ENCODE measurements at regions not wholly inside any gene's neighbourhood (a gene's known extent, or its start where the extent isn't known, plus 50 kb on each side); places are given as distances from the start of the nearest gene placed in this dataset.

- no peak for TF ChIP-seq CTCF (IDR thresholded peaks at IDR 0.05; ENCODE audit: poor library complexity, severe bottlenecking)
- Histone ChIP-seq H3K36me3 (ENCODE audit: low read depth) (no peaks in the 10 kb centered on the region), H3K4me3 (ENCODE audit: severe bottlenecking) (no peak overlapping the region), H3K27me3 (ENCODE audit: insufficient read depth, poor library complexity, severe bottlenecking) (no peaks in the 10 kb centered on the region), H3K27ac (ENCODE audit: poor library complexity, severe bottlenecking) (no peak overlapping the region), H3K9me3 (ENCODE audit: severe bottlenecking) (no peaks in the 10 kb centered on the region), H3K4me1 (ENCODE audit: insufficient read depth, poor library complexity, severe bottlenecking) (peaks cover 2% of the 10 kb centered on the region)
- no peak for ATAC-seq (ENCODE audit: low read depth)
- no peak for DNase-seq (ENCODE audit: low spot score)
Measured at GRCh38 chr2:145561152-145561551, 1041.2 kb upstream of the ZEB2 start.

GRCh38 chr2:145558617-145559350 lies 1038.9 kb upstream of the ZEB2 start:
- H3K36me3 ChIP-seq (ENCODE audit: low read depth) = no peaks in the 10 kb centered on the region
- no peak for DNase-seq (ENCODE audit: low spot score)
- H3K9me3 ChIP-seq (ENCODE audit: severe bottlenecking) = no peaks in the 10 kb centered on the region
- no peak for ATAC-seq (ENCODE audit: low read depth)
- no peaks in the 10 kb centered on the region for H3K4me1 ChIP-seq (ENCODE audit: insufficient read depth, poor library complexity, severe bottlenecking)
- no peak overlapping the region for H3K4me3 ChIP-seq (ENCODE audit: severe bottlenecking)
- no peaks in the 10 kb centered on the region for H3K27me3 ChIP-seq (ENCODE audit: insufficient read depth, poor library complexity, severe bottlenecking)
- no peak overlapping the region for H3K27ac ChIP-seq (ENCODE audit: poor library complexity, severe bottlenecking)
- TF ChIP-seq CTCF (IDR thresholded peaks at IDR 0.05; ENCODE audit: poor library complexity, severe bottlenecking) = no peak

- Histone ChIP-seq H3K9me3 (ENCODE audit: severe bottlenecking) (no peaks in the 10 kb centered on the region), H3K27me3 (ENCODE audit: insufficient read depth, poor library complexity, severe bottlenecking) (no peaks in the 10 kb centered on the region), H3K4me1 (ENCODE audit: insufficient read depth, poor library complexity, severe bottlenecking) (no peaks in the 10 kb centered on the region), H3K36me3 (ENCODE audit: low read depth) (no peaks in the 10 kb centered on the region), H3K4me3 (ENCODE audit: severe bottlenecking) (no peak overlapping the region), H3K27ac (ENCODE audit: poor library complexity, severe bottlenecking) (no peak overlapping the region)
- ATAC-seq (ENCODE audit: low read depth) = no peak
- no peak for DNase-seq (ENCODE audit: low spot score)
- no peak for TF ChIP-seq CTCF (IDR thresholded peaks at IDR 0.05; ENCODE audit: poor library complexity, severe bottlenecking)
Measured at GRCh38 chr2:145555360-145555759, 1035.4 kb upstream of the ZEB2 start.

GRCh38 chr2:145551686-145552085 lies 1031.8 kb upstream of the ZEB2 start:
- no peak for TF ChIP-seq CTCF (IDR thresholded peaks at IDR 0.05; ENCODE audit: poor library complexity, severe bottlenecking)
- DNase-seq (ENCODE audit: low spot score) (no peak), ATAC-seq (ENCODE audit: low read depth) (no peak)
- Histone ChIP-seq H3K36me3 (ENCODE audit: low read depth) (no peaks in the 10 kb centered on the region), H3K4me3 (ENCODE audit: severe bottlenecking) (no peak overlapping the region), H3K9me3 (ENCODE audit: severe bottlenecking) (no peaks in the 10 kb centered on the region), H3K27ac (ENCODE audit: poor library complexity, severe bottlenecking) (no peak overlapping the region), H3K27me3 (ENCODE audit: insufficient read depth, poor library complexity, severe bottlenecking) (no peaks in the 10 kb centered on the region), H3K4me1 (ENCODE audit: insufficient read depth, poor library complexity, severe bottlenecking) (no peaks in the 10 kb centered on the region)

- no peaks in the 10 kb centered on the region for H3K9me3 ChIP-seq (ENCODE audit: severe bottlenecking)
Measured at GRCh38 chr2:145548479-145548878, 1028.6 kb upstream of the ZEB2 start.

More at GRCh38 chr2:145548479-145548878, 1028.6 kb upstream of the ZEB2 start:
- ATAC-seq (ENCODE audit: low read depth) (no peak), DNase-seq (ENCODE audit: low spot score) (no peak)
- Histone ChIP-seq H3K27ac (ENCODE audit: poor library complexity, severe bottlenecking) (no peak overlapping the region), H3K4me3 (ENCODE audit: severe bottlenecking) (no peak overlapping the region), H3K4me1 (ENCODE audit: insufficient read depth, poor library complexity, severe bottlenecking) (no peaks in the 10 kb centered on the region), H3K36me3 (ENCODE audit: low read depth) (no peaks in the 10 kb centered on the region), H3K27me3 (ENCODE audit: insufficient read depth, poor library complexity, severe bottlenecking) (no peaks in the 10 kb centered on the region)
- TF ChIP-seq CTCF (IDR thresholded peaks at IDR 0.05; ENCODE audit: poor library complexity, severe bottlenecking) = no peak

Data from RWPE2 (cell line).